Activated T-helper 2 cell treated with anti-CD3 and anti-CD28 coated beads, Interferon-gamma antibody, Interleukin-2, Interleukin-4, amounts not matched to agents 10 μg/mL and 5 μg/mL and 100 μg/mL, durations not matched to agents 14 hours and 24 hours and 36 hours (primary cell): ENCODE measurements at regions not wholly inside any gene's neighbourhood (a gene's known extent, or its start where the extent isn't known, plus 50 kb on each side); places are given as distances from the start of the nearest gene placed in this dataset.

ENCODE experiments used
- DNase-seq: peaks from one replicate; pipeline ENCODE4 v3.0.0; 2021; ENCODE audit warnings: low spot score
- H3K27ac Mint-ChIP-seq: one replicate; pipeline ENCODE4 v1.8.0; 2021; ENCODE audit warnings: mixed read lengths
- H3K27me3 Mint-ChIP-seq: one replicate; pipeline ENCODE4 v1.8.0; 2021; ENCODE audit warnings: low read depth, mixed read lengths
- H3K36me3 Mint-ChIP-seq: one replicate; pipeline ENCODE4 v1.8.0; 2021; ENCODE audit warnings: low read depth, mixed read lengths
- H3K4me1 Mint-ChIP-seq: one replicate; pipeline ENCODE4 v1.8.0; 2021; ENCODE audit warnings: low read depth, mixed read lengths
- H3K4me3 Mint-ChIP-seq: one replicate; pipeline ENCODE4 v1.8.0; 2021; ENCODE audit warnings: low read depth, mild to moderate bottlenecking, moderate library complexity, mixed read lengths
- H3K9me3 Mint-ChIP-seq: one replicate; pipeline ENCODE4 v1.8.0; 2021; ENCODE audit warnings: mixed read lengths
- intact Hi-C: fragments of 100-400 bp; cut with micrococcal nuclease; formaldehyde crosslinking; loops from one replicate; pipeline ENCODE4 v1.15.1; 2023

DNA sequence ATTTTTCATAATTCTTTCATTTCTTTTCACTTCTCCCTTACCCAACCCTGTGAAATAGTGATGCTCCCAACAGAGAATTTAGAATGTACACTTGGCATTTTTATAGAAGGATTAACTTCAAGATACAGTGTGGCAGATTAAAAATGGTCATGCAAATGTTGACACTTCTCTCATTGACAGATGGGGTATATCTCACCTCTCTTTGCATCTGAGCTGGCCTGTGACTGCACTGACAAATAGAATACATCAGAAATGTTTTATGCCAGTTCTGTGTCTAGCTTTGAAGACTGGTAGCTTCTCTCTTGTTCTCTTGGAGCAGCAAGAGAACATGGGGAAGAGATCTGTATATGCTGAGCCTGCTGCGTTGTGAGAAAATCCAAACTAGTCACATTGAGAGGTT, 949.6 kb downstream of the CDH11 start:
- DNase-seq, result no peak
- H3K27me3 Mint-ChIP-seq, result no peaks in the 10 kb centered on the region
- no peak overlapping the region for H3K4me3 Mint-ChIP-seq
- peaks cover 53% of the 10 kb centered on the region for H3K9me3 Mint-ChIP-seq
- no peaks in the 10 kb centered on the region for H3K4me1 Mint-ChIP-seq
- no peaks in the 10 kb centered on the region for H3K36me3 Mint-ChIP-seq
- no peak overlapping the region for H3K27ac Mint-ChIP-seq
- intact Hi-C loops, result loop anchor here (5.0 kb wide), 1 partner anchor 450 kb away; no protein-coding TSS in a partner anchor

- Mint-ChIP-seq H3K9me3 (peaks cover 57% of the 10 kb centered on the region), H3K4me3 (no peak overlapping the region), H3K27me3 (no peaks in the 10 kb centered on the region), H3K27ac (no peak overlapping the region), H3K36me3 (no peaks in the 10 kb centered on the region), H3K4me1 (no peaks in the 10 kb centered on the region)
- DNase-seq, result no peak
- intact Hi-C loops, result loop anchor here (5.0 kb wide), 1 partner anchor 451 kb away; no protein-coding TSS in a partner anchor
Measured at GRCh38 chr16:64171632-64172031, 950.2 kb downstream of the CDH11 start.

DNA sequence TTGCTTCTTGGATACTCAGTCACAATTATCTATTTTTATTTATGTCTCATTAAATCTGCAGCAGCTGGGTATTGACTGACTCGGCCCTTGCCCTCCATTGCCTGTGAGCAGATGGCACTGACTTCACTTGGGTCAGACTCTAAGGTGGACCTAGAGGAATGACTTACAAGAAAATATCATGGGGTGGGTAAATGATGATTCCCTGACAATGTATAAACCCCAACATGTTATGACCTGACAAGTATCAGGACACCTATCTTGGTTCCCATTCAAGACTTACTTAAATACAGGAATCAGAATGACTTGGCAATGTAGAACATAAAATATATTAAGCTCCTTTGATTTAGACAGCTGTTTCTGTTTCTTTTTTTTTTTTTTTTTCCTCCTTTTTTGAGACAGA, 953.5 kb downstream of the CDH11 start:
- Mint-ChIP-seq H3K27ac (no peak overlapping the region), H3K36me3 (no peaks in the 10 kb centered on the region), H3K4me1 (no peaks in the 10 kb centered on the region), H3K4me3 (no peak overlapping the region), H3K27me3 (no peaks in the 10 kb centered on the region), H3K9me3 (peaks cover 51% of the 10 kb centered on the region)
- intact Hi-C loops, result no loop called here
- no peak for DNase-seq

DNA sequence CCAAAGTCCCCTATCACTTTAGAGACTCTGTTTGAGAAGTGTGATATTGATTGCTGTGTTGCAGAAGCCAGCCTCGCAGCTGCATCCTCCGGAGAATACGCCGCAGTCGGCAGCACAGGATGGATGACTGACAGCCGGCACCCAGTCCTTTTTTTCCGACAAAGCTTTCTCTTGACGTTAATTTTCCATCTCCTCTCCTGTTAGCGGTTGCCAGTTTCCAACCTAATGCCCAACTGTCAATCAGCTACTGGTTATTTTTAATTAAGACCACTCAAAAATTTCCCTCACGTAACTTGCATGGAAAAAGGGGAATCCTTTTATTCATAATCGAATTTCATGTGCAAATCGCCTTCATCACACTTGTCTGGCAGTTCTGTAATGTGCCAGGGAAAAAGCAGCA, 953.9 kb downstream of the CDH11 start:
- Mint-ChIP-seq H3K9me3 (peaks cover 52% of the 10 kb centered on the region), H3K36me3 (no peaks in the 10 kb centered on the region), H3K4me1 (no peaks in the 10 kb centered on the region), H3K27me3 (no peaks in the 10 kb centered on the region), H3K4me3 (no peak overlapping the region), H3K27ac (no peak overlapping the region)
- no peak for DNase-seq
- intact Hi-C loops, result no loop called here

- H3K27me3 Mint-ChIP-seq, result no peaks in the 10 kb centered on the region
- DNase-seq, result no peak
- H3K27ac Mint-ChIP-seq, result no peak overlapping the region
- H3K9me3 Mint-ChIP-seq, result peaks cover 40% of the 10 kb centered on the region
- H3K36me3 Mint-ChIP-seq, result no peaks in the 10 kb centered on the region
- intact Hi-C loops, result no loop called here
- H3K4me1 Mint-ChIP-seq, result no peaks in the 10 kb centered on the region
- H3K4me3 Mint-ChIP-seq, result no peak overlapping the region
Measured at GRCh38 chr16:64165368-64165767, 956.5 kb downstream of the CDH11 start.

DNA sequence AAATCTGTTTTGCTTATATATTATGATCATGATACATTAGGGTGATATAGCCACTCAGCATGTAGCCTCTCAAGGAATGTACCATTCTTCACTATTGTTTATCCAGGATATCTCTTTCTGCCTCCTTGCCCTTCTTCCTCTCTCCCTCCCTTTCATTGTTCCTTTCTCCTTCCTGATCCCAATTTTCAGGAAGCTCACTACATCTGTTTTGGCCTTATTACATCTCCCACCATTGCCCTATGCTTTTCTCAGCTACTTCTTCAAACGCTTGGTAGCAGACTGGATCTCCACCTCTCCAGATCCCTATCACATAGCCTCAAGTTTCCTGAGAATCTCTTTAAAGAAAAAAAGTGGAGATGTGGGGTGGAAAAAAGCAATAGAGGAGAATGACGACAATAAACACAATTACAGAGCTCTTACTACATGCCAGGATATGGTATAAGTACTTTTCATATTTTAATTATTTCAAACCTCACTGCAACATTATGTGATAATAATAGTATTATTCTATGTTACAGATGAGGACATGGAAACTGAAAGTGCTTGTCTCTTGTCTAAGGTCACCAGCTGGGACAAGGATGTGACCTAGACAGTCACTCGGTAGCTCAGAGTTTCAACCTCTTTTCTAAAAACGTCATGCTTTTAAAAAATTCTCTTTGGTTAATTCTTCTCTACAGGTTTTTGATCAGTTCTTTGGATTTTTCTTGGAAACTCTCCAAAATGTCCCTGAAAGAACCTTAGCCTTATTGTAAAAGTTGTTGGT, 959.1 kb downstream of the CDH11 start:
- H3K4me3 Mint-ChIP-seq, result no peak overlapping the region
- intact Hi-C loops, result no loop called here
- H3K4me1 Mint-ChIP-seq, result no peaks in the 10 kb centered on the region
- H3K9me3 Mint-ChIP-seq, result peaks cover 35% of the 10 kb centered on the region
- H3K27me3 Mint-ChIP-seq, result no peaks in the 10 kb centered on the region
- no peak overlapping the region for H3K27ac Mint-ChIP-seq
- no peak for DNase-seq
- H3K36me3 Mint-ChIP-seq, result no peaks in the 10 kb centered on the region

DNA sequence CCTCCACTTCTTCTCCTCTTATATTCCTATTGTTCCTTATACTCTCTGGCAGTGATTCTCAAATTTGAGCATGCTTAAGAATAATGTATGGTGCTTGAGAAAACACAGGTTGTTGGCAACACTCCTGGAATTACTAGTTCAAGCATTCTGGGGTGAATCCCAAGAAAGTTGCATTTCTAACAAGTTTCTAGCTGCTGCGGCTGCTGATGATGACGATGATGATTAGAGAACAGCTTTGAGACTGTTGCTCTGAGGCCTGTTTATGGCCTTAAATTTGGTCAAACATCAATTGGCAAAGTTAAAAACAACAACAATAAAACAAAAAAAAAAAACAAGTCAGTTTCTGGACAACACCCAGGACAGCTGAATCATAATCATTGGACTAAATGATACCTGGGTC, 961.9 kb downstream of the CDH11 start:
- no peak overlapping the region for H3K4me3 Mint-ChIP-seq
- H3K27me3 Mint-ChIP-seq, result no peaks in the 10 kb centered on the region
- intact Hi-C loops, result no loop called here
- H3K36me3 Mint-ChIP-seq, result no peaks in the 10 kb centered on the region
- H3K4me1 Mint-ChIP-seq, result no peaks in the 10 kb centered on the region
- H3K9me3 Mint-ChIP-seq, result peaks cover 38% of the 10 kb centered on the region
- DNase-seq, result no peak
- no peak overlapping the region for H3K27ac Mint-ChIP-seq

DNA sequence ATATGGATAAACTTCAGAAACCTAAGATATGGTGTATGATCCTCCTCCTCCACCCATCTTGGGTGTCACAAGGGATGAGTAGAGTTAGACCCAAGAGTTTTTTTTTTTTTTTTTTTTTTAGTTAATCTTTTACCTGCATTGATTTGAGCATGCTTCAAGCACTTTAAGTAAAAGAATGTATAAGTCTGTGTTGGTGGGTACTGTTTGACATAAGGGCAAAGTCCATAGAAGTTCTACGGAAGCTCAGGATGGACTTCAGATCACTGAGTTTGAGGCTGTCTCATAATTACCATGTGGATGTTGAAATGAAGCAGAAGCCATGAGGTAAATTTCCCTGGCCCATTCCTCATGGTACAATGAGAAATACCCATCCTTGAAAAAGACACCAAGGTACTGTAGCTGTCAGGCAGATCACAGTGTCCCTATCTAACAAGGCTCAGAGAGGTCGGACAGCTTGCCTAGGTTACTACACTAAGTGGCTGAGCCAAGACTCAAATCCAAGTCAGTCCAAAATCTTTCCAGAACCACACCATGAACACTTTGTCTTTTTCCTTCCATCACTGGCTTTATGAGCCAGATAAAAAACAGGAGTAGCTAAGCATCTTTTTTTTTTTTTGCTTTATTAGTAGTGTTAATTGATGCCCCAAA, 962.8 kb downstream of the CDH11 start:
- Mint-ChIP-seq H3K36me3 (no peaks in the 10 kb centered on the region), H3K4me1 (no peaks in the 10 kb centered on the region), H3K27ac (no peak overlapping the region), H3K9me3 (peaks cover 29% of the 10 kb centered on the region), H3K27me3 (no peaks in the 10 kb centered on the region), H3K4me3 (no peak overlapping the region)
- intact Hi-C loops, result no loop called here
- DNase-seq, result no peak

GRCh38 chr16:64153718-64154117, 968.1 kb downstream of the CDH11 start:
- Mint-ChIP-seq H3K27ac (no peak overlapping the region), H3K4me3 (no peak overlapping the region), H3K27me3 (no peaks in the 10 kb centered on the region), H3K9me3 (peaks cover 42% of the 10 kb centered on the region), H3K4me1 (no peaks in the 10 kb centered on the region), H3K36me3 (no peaks in the 10 kb centered on the region)
- intact Hi-C loops, result no loop called here
- DNase-seq, result no peak

- Mint-ChIP-seq H3K27me3 (no peaks in the 10 kb centered on the region), H3K27ac (no peak overlapping the region), H3K4me3 (no peak overlapping the region), H3K36me3 (no peaks in the 10 kb centered on the region), H3K9me3 (peaks cover 45% of the 10 kb centered on the region), H3K4me1 (no peaks in the 10 kb centered on the region)
- no peak for DNase-seq
- intact Hi-C loops, result no loop called here
Measured at GRCh38 chr16:64151990-64152767, 969.7 kb downstream of the CDH11 start.

- Mint-ChIP-seq H3K4me3 (no peak overlapping the region), H3K27ac (no peak overlapping the region)
- intact Hi-C loops, result no loop called here
Measured at GRCh38 chr16:64150193-64150592, 971.7 kb downstream of the CDH11 start.

DNA sequence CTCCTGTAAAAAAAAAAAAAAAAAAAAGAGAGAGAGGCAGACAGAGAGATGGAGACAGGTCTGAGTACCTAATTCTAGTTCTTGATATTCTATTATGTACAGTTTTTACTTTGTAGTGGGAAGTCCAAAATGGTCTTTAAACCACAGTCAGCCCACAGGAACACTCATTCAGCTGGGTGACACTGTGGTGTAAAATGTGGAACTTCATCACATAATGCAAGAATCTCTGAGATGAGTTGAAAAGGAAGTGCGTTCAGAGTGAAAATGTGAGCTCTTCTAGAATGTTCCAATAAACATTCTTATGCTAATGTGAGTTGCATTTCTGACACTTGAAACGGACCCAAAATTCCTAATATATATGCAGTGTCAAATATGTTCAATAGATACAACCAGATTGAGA, 972.1 kb downstream of the CDH11 start:
- H3K9me3 Mint-ChIP-seq, result peaks cover 30% of the 10 kb centered on the region
- no peak overlapping the region for H3K4me3 Mint-ChIP-seq
- H3K27ac Mint-ChIP-seq, result no peak overlapping the region
- no peaks in the 10 kb centered on the region for H3K36me3 Mint-ChIP-seq
- intact Hi-C loops, result no loop called here
- H3K4me1 Mint-ChIP-seq, result no peaks in the 10 kb centered on the region
- DNase-seq, result no peak
- H3K27me3 Mint-ChIP-seq, result no peaks in the 10 kb centered on the region

More at GRCh38 chr16:64150193-64150592, 971.7 kb downstream of the CDH11 start:
- H3K4me1 Mint-ChIP-seq, result no peaks in the 10 kb centered on the region
- H3K9me3 Mint-ChIP-seq, result peaks cover 30% of the 10 kb centered on the region
- no peaks in the 10 kb centered on the region for H3K36me3 Mint-ChIP-seq
- DNase-seq, result no peak
- H3K27me3 Mint-ChIP-seq, result no peaks in the 10 kb centered on the region

GRCh38 chr16:64148356-64148755, 973.5 kb downstream of the CDH11 start:
- DNase-seq, result no peak
- Mint-ChIP-seq H3K27me3 (no peaks in the 10 kb centered on the region), H3K4me1 (no peaks in the 10 kb centered on the region), H3K9me3 (peaks cover 28% of the 10 kb centered on the region), H3K27ac (no peak overlapping the region), H3K4me3 (no peak overlapping the region), H3K36me3 (no peaks in the 10 kb centered on the region)
- intact Hi-C loops, result no loop called here
